H1 (cell line): ENCODE measurements at regions not wholly inside any gene's neighbourhood (a gene's known extent, or its start where the extent isn't known, plus 50 kb on each side); places are given as distances from the start of the nearest gene placed in this dataset.

Experiments used
- CTCF ChIA-PET: fragments of 300-600 bp; sonication (Branson Sonifier 250); formaldehyde crosslinking; loops from one replicate; lab custom pipeline; 2021; ENCODE audit not compliant: partially characterized antibody; lab: Charles Lee
- POLR2A ChIA-PET: fragments of 300-600 bp; sonication (Branson Sonifier 250); formaldehyde crosslinking; loops from one replicate; lab custom pipeline; 2021; ENCODE audit warnings: inconsistent platforms; ENCODE audit not compliant: partially characterized antibody; lab: Charles Lee
- DNase-seq, 2 experiments: peaks; one replicate each; pipeline versions ENCODE4 v3.0.0 to v3.0.0-alpha.2; 2010 to 2022; ENCODE audit warnings: low spot score in 2 of 2, low read depth in 1 of 2, mixed read lengths in 1 of 2
- FAIRE-seq: peaks from 2 replicates; lab custom pipeline; 2011; peaks lifted over from hg19 to GRCh38; lab: Jason Lieb, UNC
- H2AFZ ChIP-seq: 2 replicates; pipeline ENCODE4 v1.8.1; 2012; ENCODE audit warnings: low read length, inconsistent platforms
- H2AK5ac ChIP-seq: 2 replicates; pipeline ENCODE4 v1.6.1; 2013; ENCODE audit warnings: low read depth, low read length
- H2BK120ac ChIP-seq: replicated peaks from 2 replicates; pipeline ENCODE3; 2013; ENCODE audit warnings: low read depth, low read length, inconsistent platforms
- H2BK12ac ChIP-seq: 2 replicates; pipeline ENCODE4 v1.6.1; 2013; ENCODE audit warnings: low read depth, low read length
- H2BK15ac ChIP-seq: 2 replicates; pipeline ENCODE4 v1.6.1; 2013; ENCODE audit warnings: low read length
- H2BK20ac ChIP-seq: 2 replicates; pipeline ENCODE4 v1.6.1; 2013; ENCODE audit warnings: low read length
- H2BK5ac ChIP-seq: 2 replicates; pipeline ENCODE4 v1.6.1; 2013; ENCODE audit warnings: low read depth, low read length
- H3K14ac ChIP-seq: 2 replicates; pipeline ENCODE4 v1.6.1; 2013; ENCODE audit warnings: inconsistent platforms; ENCODE audit not compliant: insufficient read length
- H3K18ac ChIP-seq: 2 replicates; pipeline ENCODE4 v1.6.1; 2013; ENCODE audit warnings: low read length; ENCODE audit errors: extremely low read depth
- H3K23ac ChIP-seq: 2 replicates; pipeline ENCODE4 v1.6.1; 2013; ENCODE audit warnings: inconsistent platforms; ENCODE audit not compliant: insufficient read length
- H3K23me2 ChIP-seq: 2 replicates; pipeline ENCODE4 v1.6.1; 2013; ENCODE audit warnings: low read depth, low read length
- H3K27ac ChIP-seq: 2 replicates; pipeline ENCODE4 v1.6.1; 2011; ENCODE audit warnings: low read depth, low read length, inconsistent platforms
- H3K27me3 ChIP-seq, 4 experiments: replicated peaks in 1 of 4; 1 replicate in 1 of 4; 2 replicates in 3 of 4; pipeline versions ENCODE4 v1.6.1 to v1.8.1; 2011 to 2013; ENCODE audit warnings: low read length in 3 of 4, mild to moderate bottlenecking in 3 of 4, inconsistent platforms in 2 of 4, mixed read lengths in 2 of 4, moderate library complexity in 1 of 4; ENCODE audit not compliant: control insufficient read depth in 3 of 4, insufficient read depth in 3 of 4; ENCODE audit errors: extremely low read depth in 1 of 4
- H3K36me3 ChIP-seq, 4 experiments: 2 replicates each; pipeline versions ENCODE4 v1.6.1 to v1.8.1; 2011 to 2013; ENCODE audit warnings: mild to moderate bottlenecking in 4 of 4, low read length in 3 of 4, moderate library complexity in 2 of 4, control low read depth in 1 of 4, inconsistent platforms in 1 of 4; ENCODE audit not compliant: insufficient read depth in 4 of 4, control insufficient read depth in 2 of 4
- H3K4ac ChIP-seq: replicated peaks from 2 replicates; pipeline ENCODE3; 2013; ENCODE audit warnings: low read length, low read depth, mixed read lengths, inconsistent platforms; ENCODE audit not compliant: insufficient read length
- H3K4me1 ChIP-seq, 4 experiments: replicated peaks in 1 of 4; 1 replicate in 1 of 4; 2 replicates in 3 of 4; pipeline versions ENCODE4 v1.6.1 to v1.8.1; 2011 to 2013; ENCODE audit warnings: low read length in 3 of 4, inconsistent platforms in 2 of 4, mixed read lengths in 1 of 4; ENCODE audit not compliant: insufficient read depth in 4 of 4, control insufficient read depth in 3 of 4
- H3K4me2 ChIP-seq, 2 experiments: 2 replicates each; pipeline versions ENCODE4 v1.6.1 to v1.8.1; 2011 to 2013; ENCODE audit warnings: low read depth in 2 of 2, low read length in 2 of 2, control low read depth in 1 of 2, inconsistent platforms in 1 of 2, mild to moderate bottlenecking in 1 of 2; ENCODE audit not compliant: insufficient read depth in 1 of 2
- H3K4me3 ChIP-seq, 4 experiments: fragments of 200-600, 300-600 bp in 1 of 4; sonication (generic), shearing (Covaris generic), sonication (Bioruptor Twin) in 1 of 4; 2 replicates each; pipeline versions ENCODE4 v1.5.1 to v1.8.1; 2011 to 2016; ENCODE audit warnings: low read length in 4 of 4, low read depth in 3 of 4, control low read depth in 2 of 4, inconsistent platforms in 2 of 4, mild to moderate bottlenecking in 2 of 4, mixed read lengths in 1 of 4, moderate library complexity in 1 of 4; ENCODE audit not compliant: insufficient read depth in 2 of 4; ENCODE audit errors: extremely low read depth in 1 of 4
- H3K56ac ChIP-seq: replicated peaks from 2 replicates; pipeline ENCODE3; 2013; ENCODE audit warnings: low read depth, mild to moderate bottlenecking, mixed read lengths, low read length, inconsistent platforms; ENCODE audit not compliant: insufficient read length
- H3K79me1 ChIP-seq: 2 replicates; pipeline ENCODE4 v1.6.1; 2013; ENCODE audit warnings: low read depth, low read length, control low read depth
- H3K79me2 ChIP-seq, 2 experiments: 2 replicates each; pipeline versions ENCODE4 v1.6.1 to v1.8.1; 2012 to 2013; ENCODE audit warnings: low read length in 2 of 2, mild to moderate bottlenecking in 2 of 2, inconsistent platforms in 1 of 2; ENCODE audit not compliant: insufficient read depth in 2 of 2, control insufficient read depth in 1 of 2
- H3K9ac ChIP-seq, 4 experiments: replicated peaks in 1 of 4; 1 replicate in 1 of 4; 2 replicates in 3 of 4; pipeline versions ENCODE4 v1.6.1 to v1.8.1; 2011 to 2013; ENCODE audit warnings: low read depth in 3 of 4, low read length in 3 of 4, control low read depth in 2 of 4, mild to moderate bottlenecking in 2 of 4, moderate library complexity in 2 of 4, inconsistent platforms in 1 of 4; ENCODE audit errors: extremely low read depth in 1 of 4
- H3K9me3 ChIP-seq, 2 experiments: 2 replicates each; pipeline versions ENCODE4 v1.6.1 to v1.8.1; 2012 to 2013; ENCODE audit warnings: mild to moderate bottlenecking in 2 of 2, moderate library complexity in 2 of 2, control low read depth in 1 of 2, inconsistent platforms in 1 of 2, low read depth in 1 of 2, low read length in 1 of 2, mixed read lengths in 1 of 2; ENCODE audit not compliant: insufficient read depth in 2 of 2
- H4K20me1 ChIP-seq, 2 experiments: replicated peaks in 1 of 2; 2 replicates each; pipeline versions ENCODE3 to v1.8.1; 2011 to 2013; ENCODE audit warnings: inconsistent platforms in 2 of 2, low read length in 2 of 2, mild to moderate bottlenecking in 1 of 2; ENCODE audit not compliant: insufficient read depth in 2 of 2, control insufficient read depth in 1 of 2
- H4K5ac ChIP-seq: 2 replicates; pipeline ENCODE4 v1.6.1; 2013; ENCODE audit warnings: low read length, low read depth, mixed read lengths, inconsistent platforms; ENCODE audit not compliant: insufficient read length
- H4K8ac ChIP-seq: 2 replicates; pipeline ENCODE4 v1.8.0; 2013; ENCODE audit warnings: mild to moderate bottlenecking, moderate library complexity, low read length, inconsistent platforms; ENCODE audit not compliant: insufficient read depth; ENCODE audit errors: extremely low read depth
- H4K91ac ChIP-seq: replicated peaks from 2 replicates; pipeline ENCODE3; 2013; ENCODE audit warnings: low read length, mixed read lengths, inconsistent platforms; ENCODE audit not compliant: insufficient read length
- CBX8 ChIP-seq: fragments of 300-800, 300-1000 bp; sonication (generic); IDR thresholded peaks from 2 replicates; pipeline ENCODE4 v1.7.1; 2016; ENCODE audit warnings: low read depth, low read length, borderline replicate concordance
- CHD2 ChIP-seq: IDR thresholded peaks from 2 replicates; pipeline ENCODE4 v1.6.1; 2012; ENCODE audit warnings: low read length, improper control_type of control experiment
- EP300 ChIP-seq, 2 experiments: IDR thresholded peaks; 1 replicate in 1 of 2; 2 replicates in 1 of 2; pipeline ENCODE4 v1.6.1; 2011 to 2012; ENCODE audit warnings: low read depth in 2 of 2, low read length in 2 of 2, mild to moderate bottlenecking in 2 of 2, borderline replicate concordance in 1 of 2, inconsistent platforms in 1 of 2, moderate library complexity in 1 of 2
- PHF8 ChIP-seq: fragments of 200-600 bp; sonication (generic); conservative IDR thresholded peaks from 2 replicates; pipeline ENCODE4 v1.7.1; 2012; ENCODE audit warnings: low read depth, mild to moderate bottlenecking, inconsistent platforms, low read length, moderate library complexity
- RBBP5 ChIP-seq: IDR thresholded peaks from 2 replicates; pipeline ENCODE4 v1.7.1; 2012; ENCODE audit warnings: low read depth, mild to moderate bottlenecking, inconsistent platforms, low read length, moderate library complexity, borderline replicate concordance
- RXRA ChIP-seq: IDR thresholded peaks from 2 replicates; pipeline ENCODE4 v1.6.1; 2011; ENCODE audit warnings: low read depth, mild to moderate bottlenecking, low read length, moderate library complexity; ENCODE audit not compliant: insufficient read depth
- SP2 ChIP-seq: IDR thresholded peaks from 2 replicates; pipeline ENCODE4 v1.6.1; 2012; ENCODE audit warnings: mild to moderate bottlenecking, low read length, inconsistent platforms
- SUZ12 ChIP-seq: fragments of 200-600 bp; sonication (generic); IDR thresholded peaks from 2 replicates; pipeline ENCODE4 v1.6.1; 2012; ENCODE audit warnings: mild to moderate bottlenecking, inconsistent platforms, low read length, moderate library complexity, mixed read lengths
- TAF7 ChIP-seq: optimal IDR thresholded peaks from 2 replicates; pipeline ENCODE3; 2011; ENCODE audit warnings: low read depth, mild to moderate bottlenecking, inconsistent platforms, low read length, moderate library complexity, borderline replicate concordance
- ZNF274 ChIP-seq: IDR thresholded peaks from 2 replicates; pipeline ENCODE4 v1.7.0; 2012; ENCODE audit warnings: low read length, borderline replicate concordance; ENCODE audit errors: extremely low read depth
- WGBS, 2 experiments: shearing (Covaris generic) in 1 of 2; methylation state at CpG; one replicate each; pipeline versions ENCODE4 v1.1.6 to v1.1.7; 2013 to 2015; ENCODE audit warnings: low lambda C conversion rate in 2 of 2, mixed read lengths in 2 of 2, inconsistent platforms in 1 of 2, low coverage in 1 of 2, missing lambda C conversion rate in 1 of 2; ENCODE audit not compliant: insufficient replicate concordance in 2 of 2, insufficient coverage in 1 of 2, insufficient read length in 1 of 2; ENCODE audit errors: extremely low coverage in 1 of 2, missing lambda C conversion rate in 1 of 2; 5-methylcytosine and 5-hydroxymethylcytosine counted together
- TF ChIP-seq, protein P1 (sequence below): IDR thresholded peaks from 2 replicates; pipeline ENCODE4 v1.6.1; 2011; ENCODE audit warnings: low read depth, mild to moderate bottlenecking, low read length; ENCODE audit not compliant: insufficient read depth
- TF ChIP-seq, protein P2 (sequence below): IDR thresholded peaks from 2 replicates; pipeline ENCODE4 v1.6.1; 2012; ENCODE audit warnings: inconsistent platforms

DNA sequence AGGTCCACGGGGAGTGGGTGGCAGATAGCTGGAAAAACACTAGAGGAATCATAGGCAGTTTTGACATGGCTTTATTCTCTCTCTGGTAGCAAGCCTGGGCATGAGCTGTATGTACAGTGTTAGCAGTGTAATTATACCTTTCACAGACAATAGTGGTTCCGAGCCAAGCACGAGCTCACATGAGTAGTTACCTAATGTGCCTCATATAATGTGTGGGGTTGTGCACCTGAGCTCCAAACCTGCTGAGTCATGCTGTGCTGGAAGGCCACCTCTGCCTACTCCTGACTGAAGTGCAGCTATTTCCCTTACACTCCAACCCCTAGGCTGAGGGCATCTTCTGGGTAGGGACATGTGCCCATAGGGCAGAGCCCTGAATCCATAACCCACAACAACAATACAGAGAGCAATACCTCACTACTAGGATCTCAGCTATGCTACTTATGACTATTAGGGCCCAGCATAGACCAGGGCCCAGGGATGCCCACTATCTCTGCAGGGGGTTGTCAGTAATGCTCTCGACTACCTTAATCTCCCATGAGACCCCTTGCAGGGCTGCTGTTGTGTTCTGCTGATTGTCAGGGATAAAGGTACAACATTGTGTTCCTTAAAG lies 432.1 kb downstream of the DYNC2H1 start:
- CTCF ChIA-PET, result interaction anchor here (1.3 to 2.8 kb wide), 3 partner anchors 13 to 285 kb away, joined by 3 to 14 read pairs (median 3); no protein-coding TSS in a partner anchor
- Histone ChIP-seq H2BK120ac (no peak overlapping the region), H3K14ac (no peak overlapping the region), H3K79me2 (no peaks in the 10 kb centered on the region), H2AK5ac (no peak overlapping the region), H2AFZ (no peak overlapping the region), H4K8ac (no peak overlapping the region), H3K9me3 (peaks cover 16 to 20% of the 10 kb centered on the region in 2 experiments; a peak in 3 of 4 replicates), H3K23ac (no peak overlapping the region), H2BK20ac (no peak overlapping the region), H2BK12ac (no peak overlapping the region), H2BK5ac (no peak overlapping the region), H3K56ac (no peak overlapping the region), H4K5ac (no peak overlapping the region), H4K91ac (no peak overlapping the region), H3K27ac (no peak overlapping the region), H3K4ac (no peak overlapping the region), H2BK15ac (no peak overlapping the region), H3K27me3 (no peaks in the 10 kb centered on the region), H3K23me2 (no peaks in the 10 kb centered on the region), H3K4me2 (no peak overlapping the region), H3K36me3 (no peaks in the 10 kb centered on the region), H3K79me1 (no peaks in the 10 kb centered on the region), H3K9ac (no peak overlapping the region), H4K20me1 (no peaks in the 10 kb centered on the region), H3K18ac (no peak overlapping the region), H3K4me3 (no peak overlapping the region), H3K4me1 (0 out of 7 replicates have a peak, but pooled peaks cover 0 to 2% (median 0%) of the 10 kb centered on the region in 4 experiments)
- FAIRE-seq (no peak), DNase-seq (no peak)
- 86% methylated on average over 4 of the region's 4 CpGs; no CpG with 5 or more reads in 1 of the 2 experiments for WGBS, 2 experiments
- POLR2A ChIA-PET, result interaction anchor here (1.6 kb wide), 1 partner anchor 10 kb away, joined by 3 read pairs; no protein-coding TSS in a partner anchor
- no peak for TF ChIP-seq RXRA
- no peak for TF ChIP-seq CHD2
- TF ChIP-seq SUZ12, result no peak
- no peak for TF ChIP-seq SP2
- TF ChIP-seq, protein P1, sequence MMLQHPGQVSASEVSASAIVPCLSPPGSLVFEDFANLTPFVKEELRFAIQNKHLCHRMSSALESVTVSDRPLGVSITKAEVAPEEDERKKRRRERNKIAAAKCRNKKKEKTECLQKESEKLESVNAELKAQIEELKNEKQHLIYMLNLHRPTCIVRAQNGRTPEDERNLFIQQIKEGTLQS, result no peak
- no peak for TF ChIP-seq ZNF274
- TF ChIP-seq PHF8, result no peak
- TF ChIP-seq, protein P2, sequence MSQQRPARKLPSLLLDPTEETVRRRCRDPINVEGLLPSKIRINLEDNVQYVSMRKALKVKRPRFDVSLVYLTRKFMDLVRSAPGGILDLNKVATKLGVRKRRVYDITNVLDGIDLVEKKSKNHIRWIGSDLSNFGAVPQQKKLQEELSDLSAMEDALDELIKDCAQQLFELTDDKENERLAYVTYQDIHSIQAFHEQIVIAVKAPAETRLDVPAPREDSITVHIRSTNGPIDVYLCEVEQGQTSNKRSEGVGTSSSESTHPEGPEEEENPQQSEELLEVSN, result no peak
- no peak for TF ChIP-seq TAF7
- TF ChIP-seq CBX8, result no peak
- no peak for TF ChIP-seq EP300 (IDR thresholded peaks at IDR 0.05; ENCODE audit: borderline replicate concordance in 1 of 2, low read depth in 2 of 2, low read length in 2 of 2)
- no peak for TF ChIP-seq RBBP5
